ENCODE measurements at regions not wholly inside any gene's neighbourhood (a gene's known extent, or its start where the extent isn't known, plus 50 kb on each side); places are given as distances from the start of the nearest gene placed in this dataset.

GRCh38 chr2:3099145-3099859 is 278.3 kb downstream of the EIPR1 start:
- no peak for DNase-seq

- no peak for DNase-seq
Measured at GRCh38 chr2:3098231-3098630, 279.4 kb downstream of the EIPR1 start.

DNA sequence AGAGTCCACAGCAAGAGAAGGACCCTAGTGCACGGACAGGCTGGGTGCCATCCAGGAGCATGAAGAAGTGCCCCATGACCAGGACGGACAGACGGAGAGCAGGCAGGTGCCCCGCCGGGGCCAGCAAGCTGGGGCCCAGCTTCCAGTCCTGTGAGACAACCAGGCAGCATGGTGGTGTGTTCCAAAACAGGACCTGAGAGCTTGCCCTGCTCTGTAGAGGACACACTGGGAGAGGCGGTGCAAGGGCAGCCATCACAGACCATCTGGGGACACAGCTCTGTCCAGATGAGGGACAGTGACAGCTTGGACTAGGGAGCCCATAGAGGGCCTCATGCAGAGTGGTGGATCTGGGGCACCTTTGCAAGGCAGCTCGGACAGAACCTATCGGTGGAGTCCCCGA is 279.8 kb downstream of the EIPR1 start:
- DNase-seq: no peak

DNA sequence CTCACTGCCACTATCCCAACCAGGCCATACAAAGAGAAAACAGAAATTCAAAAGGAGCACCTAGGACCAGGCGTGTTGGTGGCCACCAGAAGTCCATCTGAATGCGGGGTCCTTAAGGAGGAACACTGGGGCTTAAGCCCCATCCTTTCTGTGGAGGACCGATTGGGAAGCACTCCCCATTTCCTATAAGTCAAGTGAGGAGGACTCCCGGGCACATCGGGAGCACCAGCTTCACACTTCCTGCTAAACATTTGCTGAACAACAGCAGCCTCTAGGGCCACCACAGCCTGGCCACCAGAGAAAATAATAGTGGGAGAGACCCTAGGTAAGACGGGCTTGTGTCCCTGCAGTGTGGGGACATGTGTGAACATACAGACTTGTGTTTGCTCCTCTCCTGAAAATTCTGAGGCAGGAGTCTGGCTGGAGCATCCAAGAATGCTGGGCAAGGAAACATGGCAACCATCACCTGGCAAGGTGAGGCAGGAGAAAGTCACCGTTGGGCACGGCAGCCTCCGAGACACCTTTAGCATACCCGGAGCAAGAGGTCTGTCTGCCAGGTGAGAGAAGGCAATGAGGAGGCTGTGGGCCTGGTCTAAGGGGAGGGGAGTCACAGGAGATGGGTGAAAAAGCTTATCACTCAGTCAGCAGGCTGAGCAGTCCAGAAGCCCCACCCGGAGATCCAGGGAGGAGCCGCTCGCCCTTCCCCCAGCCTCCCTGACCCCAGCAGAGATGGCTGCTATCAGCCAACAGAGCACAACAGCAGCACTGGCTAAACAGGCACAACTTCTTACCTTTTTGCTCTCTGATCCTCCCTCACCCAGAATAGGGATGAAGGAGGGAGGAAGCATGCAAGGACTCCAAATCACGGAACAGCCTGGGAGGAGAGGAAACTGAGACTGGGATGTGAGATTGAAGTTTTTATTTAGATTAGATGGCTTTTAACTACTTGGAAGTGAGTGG is 282.3 kb downstream of the EIPR1 start:
- no peak for DNase-seq

DNA sequence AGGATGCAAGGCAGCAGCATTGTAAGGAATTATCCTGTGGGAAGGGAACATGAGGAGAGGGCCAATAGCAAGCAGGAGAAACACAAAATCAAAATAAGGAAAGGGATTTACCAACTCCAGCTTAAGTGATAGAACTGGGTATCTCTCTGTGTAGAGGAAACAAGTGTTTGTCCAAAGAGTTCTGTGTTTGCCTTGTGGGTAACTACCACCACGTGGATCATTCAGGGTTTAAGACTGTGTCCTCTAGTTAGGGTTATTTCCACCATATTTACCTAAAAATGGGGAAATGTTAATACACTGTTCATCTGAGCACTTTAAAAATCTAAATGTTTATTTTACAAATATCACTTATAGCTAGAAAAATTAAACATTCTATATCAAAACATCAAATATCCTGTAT is 283.3 kb downstream of the EIPR1 start:
- DNase-seq: no peak

DNA sequence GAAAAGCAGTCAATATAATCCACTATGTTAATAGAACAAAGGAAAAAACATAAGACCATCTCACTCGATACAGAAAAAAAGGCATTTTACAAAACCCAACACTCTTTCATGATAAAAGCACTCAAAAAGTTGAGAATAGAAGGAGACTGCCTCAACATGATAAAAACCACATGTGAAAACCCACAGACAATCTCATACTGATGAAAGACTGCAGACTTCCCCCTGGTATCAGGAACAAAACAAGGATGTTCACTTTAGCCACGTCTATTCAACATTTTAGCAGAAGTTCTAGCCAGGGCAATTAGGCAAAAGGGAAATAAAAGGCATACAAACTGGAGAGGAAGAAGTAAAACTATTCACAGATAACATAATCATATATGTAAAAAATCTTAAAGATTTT is 285.9 kb downstream of the EIPR1 start:
- DNase-seq: no peak

GRCh38 chr2:3082705-3083104 is 294.9 kb downstream of the EIPR1 start:
- no peak for DNase-seq

GRCh38 chr2:3079959-3080948 is 297.4 kb downstream of the EIPR1 start:
- no peak for DNase-seq

GRCh38 chr2:3079466-3079865 is 298.2 kb downstream of the EIPR1 start:
- DNase-seq: no peak

DNA sequence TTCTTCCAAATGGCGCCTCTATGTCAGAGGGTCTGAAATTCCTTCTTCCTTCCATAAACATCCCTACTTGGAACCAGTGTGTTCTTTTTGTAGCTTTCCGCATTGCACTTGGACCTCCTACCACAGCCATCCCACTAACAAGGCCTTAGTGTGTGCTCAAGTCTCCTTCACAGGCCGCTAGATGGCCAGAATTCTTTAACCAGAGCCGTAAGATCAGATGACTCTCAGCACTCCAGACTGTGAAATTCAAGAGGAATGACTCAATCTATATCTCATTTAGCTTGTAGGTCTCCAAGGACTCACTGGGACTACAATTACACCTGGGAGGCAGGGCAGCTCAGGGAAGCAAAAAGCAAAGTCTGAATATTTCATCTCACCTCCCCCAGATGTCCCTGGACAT is 298.9 kb downstream of the EIPR1 start:
- no peak for DNase-seq

- no peak for DNase-seq
Measured at GRCh38 chr2:3076848-3077642, 300.6 kb downstream of the EIPR1 start.

DNA sequence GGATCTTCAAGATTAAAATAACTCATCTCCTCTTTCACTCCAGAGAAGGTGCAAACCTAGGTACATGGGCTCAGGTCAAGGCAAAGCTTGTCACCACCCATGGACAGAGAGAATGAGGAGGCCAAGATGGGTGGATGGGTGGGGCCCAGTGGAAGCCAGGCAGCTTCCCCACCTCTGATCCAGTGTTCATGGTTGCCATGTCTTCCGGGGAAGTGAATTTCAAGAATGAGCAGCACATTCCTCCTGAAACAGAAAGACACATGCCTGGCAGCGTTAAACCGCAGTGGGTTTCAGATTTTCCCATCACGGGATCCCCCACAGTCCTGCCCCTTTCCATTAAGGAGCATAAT is 301.7 kb downstream of the EIPR1 start:
- DNase-seq: no peak

DNA sequence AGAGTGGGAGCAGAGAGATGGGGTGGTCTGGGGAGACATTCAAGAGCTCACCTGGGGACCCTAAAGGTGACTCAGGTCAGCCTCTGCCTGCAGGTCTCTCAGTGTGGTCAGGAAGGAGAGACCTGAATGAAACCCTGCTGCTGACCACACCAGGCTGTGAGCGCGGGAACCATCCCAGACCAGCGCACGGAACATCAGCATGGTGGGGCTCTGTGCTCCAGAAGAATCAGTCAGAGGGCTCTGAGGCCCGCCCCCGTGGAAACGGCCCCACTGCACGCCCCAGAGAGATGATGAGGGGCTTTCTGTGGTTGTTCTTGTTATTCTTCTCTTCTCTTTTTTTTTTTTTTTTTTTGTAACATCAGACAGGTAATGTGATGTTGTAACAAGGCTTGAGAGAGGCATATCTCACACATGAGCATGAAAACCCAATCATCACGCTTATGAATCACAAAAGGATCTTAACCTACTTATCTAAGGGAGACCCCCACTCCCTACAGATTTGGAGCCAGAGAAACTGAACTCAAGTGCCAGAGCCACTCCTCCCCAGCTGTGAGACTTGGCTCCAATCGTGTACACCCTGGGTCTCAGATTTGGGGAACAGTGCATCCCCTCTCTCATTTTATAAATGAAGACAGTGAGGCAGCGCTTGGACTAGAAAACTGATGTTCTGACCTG is 302.2 kb downstream of the EIPR1 start:
- no peak for DNase-seq

DNA sequence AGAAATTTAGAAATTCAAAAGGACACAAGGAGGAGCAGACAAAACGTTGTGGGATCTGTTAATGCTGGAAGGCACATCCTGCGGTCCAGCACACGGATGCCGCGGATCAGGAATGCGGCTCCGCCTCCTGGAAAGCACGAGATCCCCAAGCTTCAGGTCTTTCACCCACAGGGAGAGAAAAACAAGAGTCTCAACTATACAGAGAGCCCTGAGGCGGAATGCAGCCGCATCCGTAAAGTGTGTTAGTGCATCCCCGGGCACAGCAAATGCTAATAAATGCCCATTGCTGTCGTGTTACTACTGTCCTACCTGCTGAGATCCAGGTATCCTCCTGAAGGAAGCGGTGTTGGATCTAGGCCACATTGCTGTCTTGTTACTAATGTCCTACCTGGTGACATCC is 303.9 kb downstream of the EIPR1 start:
- DNase-seq: no peak

DNA sequence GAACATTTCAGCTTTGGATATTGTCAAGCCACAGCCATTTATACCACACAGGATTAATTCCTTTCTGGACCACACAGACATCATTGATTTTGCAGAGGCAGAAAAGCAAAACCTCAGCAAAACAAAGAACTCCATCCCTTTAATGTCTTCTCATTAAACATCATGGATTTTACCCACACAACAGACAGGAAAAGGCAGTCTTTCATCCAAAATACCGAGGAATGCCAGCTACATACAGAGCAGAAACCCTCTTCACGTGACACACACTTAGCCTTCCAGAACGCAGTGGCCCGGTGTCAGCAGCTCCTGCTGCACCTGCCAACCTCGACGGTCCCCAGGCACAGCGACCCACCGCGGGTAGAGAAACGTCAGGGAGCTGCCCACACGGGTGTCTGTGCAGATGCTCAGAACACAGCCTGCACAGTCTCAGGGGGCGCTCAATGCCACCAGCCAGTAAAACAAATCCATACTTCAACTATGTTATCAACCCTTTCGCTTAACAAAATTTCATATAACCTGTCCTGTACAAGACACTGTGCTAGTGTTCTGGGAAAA is 304.5 kb downstream of the EIPR1 start:
- no peak for DNase-seq

GRCh38 chr2:3071685-3072263 is 305.8 kb downstream of the EIPR1 start:
- no peak for DNase-seq

GRCh38 chr2:3066831-3067230 is 310.8 kb downstream of the EIPR1 start:
- no peak for DNase-seq

- DNase-seq: no peak
Measured at GRCh38 chr2:3065928-3066327, 311.7 kb downstream of the EIPR1 start.

- DNase-seq: no peak
Measured at GRCh38 chr2:3062476-3063260, 314.9 kb downstream of the EIPR1 start.

GRCh38 chr2:3060049-3060448 is 317.6 kb downstream of the EIPR1 start:
- no peak for DNase-seq

All from NCI-H774 (cell line).